IMR-90 (cell line): ENCODE measurements at regions not wholly inside any gene's neighbourhood (a gene's known extent, or its start where the extent isn't known, plus 50 kb on each side); places are given as distances from the start of the nearest gene placed in this dataset.
"Not testable (repeated sequence)": the region's sequence is repeated elsewhere in the genome, so short reads cannot be mapped to it uniquely, and the experiment has no call there.

Source experiments
- ATAC-seq: fragments of 200-7000 bp; cut with Tn5 transposase; 2 replicates; pipeline ENCODE4 v1.9.1; 2020; ENCODE audit warnings: low read depth, mild to moderate bottlenecking, moderate library complexity
- BruUV-seq: library from RNA; stranded (reverse); fragments of 400-500 nt; replicated peaks from 2 replicates; lab custom pipeline; 2021; lab: Mats Ljungman, UMichigan
- CTCF ChIA-PET: fragments of 300-600 bp; formaldehyde crosslinking; extraction: SDS; loops from one replicate; lab custom pipeline; 2021; ENCODE audit warnings: antibody characterized with exemption; lab: Yijun Ruan, JAX
- POLR2A ChIA-PET: fragments of 300-600 bp; sonication (Branson Sonifier 250); formaldehyde crosslinking; loops from one replicate; lab custom pipeline; 2022; ENCODE audit warnings: antibody characterized with exemption; ENCODE audit not compliant: unreplicated experiment; lab: Charles Lee
- DNase-seq: peaks from one replicate; pipeline ENCODE4 v3.0.0; 2013
- H2AFZ ChIP-seq: replicated peaks from 2 replicates; pipeline ENCODE3; 2013; ENCODE audit warnings: low read length, mild to moderate bottlenecking; ENCODE audit not compliant: poor library complexity
- H2AK5ac ChIP-seq: 2 replicates; pipeline ENCODE4 v1.6.1; 2013; ENCODE audit warnings: low read depth, low read length, inconsistent platforms
- H2AK9ac ChIP-seq: replicated peaks from 2 replicates; pipeline ENCODE3; 2013; ENCODE audit warnings: mild to moderate bottlenecking, low read depth, low read length, moderate library complexity; ENCODE audit not compliant: poor library complexity
- H2BK120ac ChIP-seq: 2 replicates; pipeline ENCODE4 v1.6.1; 2013; ENCODE audit warnings: low read depth, low read length, inconsistent platforms
- H2BK15ac ChIP-seq: 3 replicates; pipeline ENCODE4 v1.6.1; 2013; ENCODE audit warnings: low read depth, low read length, inconsistent platforms
- H2BK20ac ChIP-seq: 2 replicates; pipeline ENCODE4 v1.6.1; 2013; ENCODE audit warnings: low read depth, mild to moderate bottlenecking, inconsistent platforms, low read length, moderate library complexity
- H2BK5ac ChIP-seq: 2 replicates; pipeline ENCODE4 v1.6.1; 2013; ENCODE audit warnings: mild to moderate bottlenecking, low read depth, low read length, inconsistent platforms; ENCODE audit not compliant: poor library complexity, severe bottlenecking
- H3K14ac ChIP-seq: replicated peaks from 2 replicates; pipeline ENCODE4 v1.6.1; 2013; ENCODE audit warnings: low read depth, low read length, inconsistent platforms
- H3K18ac ChIP-seq: 2 replicates; pipeline ENCODE4 v1.6.1; 2013; ENCODE audit warnings: low read depth, low read length, control low read depth
- H3K23ac ChIP-seq: 2 replicates; pipeline ENCODE4 v1.6.1; 2013; ENCODE audit warnings: low read depth, low read length, inconsistent platforms
- H3K27ac ChIP-seq: 2 replicates; pipeline ENCODE4 v1.5.1; 2013; ENCODE audit warnings: mild to moderate bottlenecking, control low read depth, low read length; ENCODE audit not compliant: insufficient read depth
- H3K27me3 ChIP-seq: 2 replicates; pipeline ENCODE4 v1.6.1; 2013; ENCODE audit warnings: low read length; ENCODE audit not compliant: control insufficient read depth, insufficient read depth
- H3K36me3 ChIP-seq: 2 replicates; pipeline ENCODE4 v1.6.1; 2013; ENCODE audit warnings: low read length, mixed read lengths; ENCODE audit not compliant: control insufficient read depth, insufficient read depth
- H3K4ac ChIP-seq: 2 replicates; pipeline ENCODE4 v1.6.1; 2013; ENCODE audit warnings: low read depth, low read length, inconsistent platforms
- H3K4me1 ChIP-seq: 2 replicates; pipeline ENCODE4 v1.6.1; 2013; ENCODE audit warnings: low read length, mixed read lengths; ENCODE audit not compliant: control insufficient read depth, insufficient read depth
- H3K4me2 ChIP-seq: 2 replicates; pipeline ENCODE4 v1.6.1; 2013; ENCODE audit warnings: low read depth, mild to moderate bottlenecking, control low read depth, low read length, moderate library complexity
- H3K4me3 ChIP-seq: 2 replicates; pipeline ENCODE4 v1.5.1; 2013; ENCODE audit warnings: low read depth, mild to moderate bottlenecking, control low read depth, low read length, moderate library complexity; ENCODE audit not compliant: insufficient read depth
- H3K56ac ChIP-seq: 2 replicates; pipeline ENCODE4 v1.6.1; 2013; ENCODE audit warnings: low read length, inconsistent platforms; ENCODE audit not compliant: insufficient read depth; ENCODE audit errors: extremely low read depth
- H3K79me1 ChIP-seq, 2 experiments: 2 replicates each; pipeline ENCODE4 v1.6.1; 2013; ENCODE audit warnings: low read length in 2 of 2, inconsistent platforms in 1 of 2, low read depth in 1 of 2
- H3K9ac ChIP-seq: 2 replicates; pipeline ENCODE4 v1.6.1; 2013; ENCODE audit warnings: low read depth, low read length, control low read depth
- H3K9me1 ChIP-seq: 2 replicates; pipeline ENCODE4 v1.6.1; 2013; ENCODE audit warnings: low read length, inconsistent platforms; ENCODE audit not compliant: insufficient read depth
- H3K9me3 ChIP-seq: 2 replicates; pipeline ENCODE4 v1.6.1; 2013; ENCODE audit warnings: low read length; ENCODE audit not compliant: control insufficient read depth, insufficient read depth
- H4K20me1 ChIP-seq: 2 replicates; pipeline ENCODE4 v1.6.1; 2013; ENCODE audit warnings: low read length, inconsistent platforms; ENCODE audit not compliant: insufficient read depth
- H4K5ac ChIP-seq: 2 replicates; pipeline ENCODE4 v1.6.1; 2013; ENCODE audit warnings: mild to moderate bottlenecking, low read depth, low read length, control low read depth
- H4K8ac ChIP-seq, 2 experiments: 2 replicates each; pipeline ENCODE4 v1.6.1; 2013; ENCODE audit warnings: low read depth in 2 of 2, low read length in 2 of 2, control low read depth in 1 of 2, inconsistent platforms in 1 of 2
- H4K91ac ChIP-seq: 2 replicates; pipeline ENCODE4 v1.6.1; 2013; ENCODE audit warnings: low read depth, low read length, inconsistent platforms; ENCODE audit not compliant: insufficient read depth
- WGBS, 2 experiments: methylation state at CpG; one replicate each; pipeline versions ENCODE4 v1.1.5 to v1.1.7; 2013; ENCODE audit warnings: missing lambda C conversion rate in 2 of 2; ENCODE audit not compliant: insufficient read length in 1 of 2; ENCODE audit errors: extremely low coverage in 2 of 2; 5-methylcytosine and 5-hydroxymethylcytosine counted together
- dilution Hi-C: fragments of 300-500 bp; cut with HindIII; formaldehyde crosslinking; loops from one replicate; pipeline ENCODE4 v1.14.3; 2018; ENCODE audit warnings: low sequenced_read_pairs; ENCODE audit not compliant: unreplicated experiment
- in situ Hi-C: fragments of 300-500 bp; cut with MboI; formaldehyde crosslinking; loops from 3 replicates; pipeline ENCODE4 v1.14.3; 2019; ENCODE audit warnings: low sequenced_read_pairs, inconsistent platforms, mixed read lengths
- intact Hi-C: fragments of 100-400 bp; cut with micrococcal nuclease; formaldehyde crosslinking; loops from 2 replicates; pipeline ENCODE4 v1.10.0; 2022

GRCh38 chr3:178211086-178211485 lies 325.1 kb upstream of the KCNMB2 start:
- dilution Hi-C loops, H3K4me2 ChIP-seq, H3K36me3 ChIP-seq, POLR2A ChIA-PET, H4K91ac ChIP-seq, BruUV-seq, H3K9ac ChIP-seq, H3K79me1 ChIP-seq, H4K20me1 ChIP-seq, H3K27ac ChIP-seq, H3K4me1 ChIP-seq, CTCF ChIA-PET, H2AK5ac ChIP-seq, H3K4me3 ChIP-seq, H3K23ac ChIP-seq, H2AK9ac ChIP-seq, H2AFZ ChIP-seq, H3K14ac ChIP-seq, H3K9me3 ChIP-seq, H2BK5ac ChIP-seq, ATAC-seq, in situ Hi-C loops, H3K9me1 ChIP-seq, H3K4ac ChIP-seq, H3K56ac ChIP-seq, H4K8ac ChIP-seq, H4K5ac ChIP-seq, H3K27me3 ChIP-seq: not testable (repeated sequence)
- peak; percentile 46 for DNase-seq
- no CpG with 5 or more reads among the region's 1 CpG for WGBS, 2 experiments
- intact Hi-C loops, result loop anchor here (5.0 kb wide), 1 partner anchor 999 kb away; no protein-coding TSS in a partner anchor
- Histone ChIP-seq H2BK120ac (peak overlapping the region; percentile 65; the same call in 1 of the 2 replicates), H2BK20ac (peak overlapping the region; percentile 23; the same call in 1 of the 2 replicates), H3K18ac (peak overlapping the region; percentile 24; the same call in 1 of the 2 replicates), H2BK15ac (0 out of 3 replicates have a peak overlapping the region, but pooled peaks have one; percentile 2)
